H1 (cell line): ENCODE measurements at regions not wholly inside any gene's neighbourhood (a gene's known extent, or its start where the extent isn't known, plus 50 kb on each side); places are given as distances from the start of the nearest gene placed in this dataset.

Experiments
- CTCF ChIA-PET: fragments of 300-600 bp; sonication (Branson Sonifier 250); formaldehyde crosslinking; loops from one replicate; lab custom pipeline; 2021; ENCODE audit not compliant: partially characterized antibody; lab: Charles Lee
- POLR2A ChIA-PET: fragments of 300-600 bp; sonication (Branson Sonifier 250); formaldehyde crosslinking; loops from one replicate; lab custom pipeline; 2021; ENCODE audit warnings: inconsistent platforms; ENCODE audit not compliant: partially characterized antibody; lab: Charles Lee
- DNase-seq, 2 experiments: peaks; one replicate each; pipeline versions ENCODE4 v3.0.0 to v3.0.0-alpha.2; 2010 to 2022; ENCODE audit warnings: low spot score in 2 of 2, low read depth in 1 of 2, mixed read lengths in 1 of 2
- FAIRE-seq: peaks from 2 replicates; lab custom pipeline; 2011; peaks lifted over from hg19 to GRCh38; lab: Jason Lieb, UNC
- H2AFZ ChIP-seq: 2 replicates; pipeline ENCODE4 v1.8.1; 2012; ENCODE audit warnings: low read length, inconsistent platforms
- H2AK5ac ChIP-seq: 2 replicates; pipeline ENCODE4 v1.6.1; 2013; ENCODE audit warnings: low read depth, low read length
- H2BK120ac ChIP-seq: replicated peaks from 2 replicates; pipeline ENCODE3; 2013; ENCODE audit warnings: low read depth, low read length, inconsistent platforms
- H2BK12ac ChIP-seq: 2 replicates; pipeline ENCODE4 v1.6.1; 2013; ENCODE audit warnings: low read depth, low read length
- H2BK15ac ChIP-seq: 2 replicates; pipeline ENCODE4 v1.6.1; 2013; ENCODE audit warnings: low read length
- H2BK20ac ChIP-seq: 2 replicates; pipeline ENCODE4 v1.6.1; 2013; ENCODE audit warnings: low read length
- H2BK5ac ChIP-seq: 2 replicates; pipeline ENCODE4 v1.6.1; 2013; ENCODE audit warnings: low read depth, low read length
- H3K14ac ChIP-seq: 2 replicates; pipeline ENCODE4 v1.6.1; 2013; ENCODE audit warnings: inconsistent platforms; ENCODE audit not compliant: insufficient read length
- H3K18ac ChIP-seq: 2 replicates; pipeline ENCODE4 v1.6.1; 2013; ENCODE audit warnings: low read length; ENCODE audit errors: extremely low read depth
- H3K23ac ChIP-seq: 2 replicates; pipeline ENCODE4 v1.6.1; 2013; ENCODE audit warnings: inconsistent platforms; ENCODE audit not compliant: insufficient read length
- H3K23me2 ChIP-seq: 2 replicates; pipeline ENCODE4 v1.6.1; 2013; ENCODE audit warnings: low read depth, low read length
- H3K27ac ChIP-seq: 2 replicates; pipeline ENCODE4 v1.6.1; 2011; ENCODE audit warnings: low read depth, low read length, inconsistent platforms
- H3K27me3 ChIP-seq, 4 experiments: replicated peaks in 1 of 4; 1 replicate in 1 of 4; 2 replicates in 3 of 4; pipeline versions ENCODE4 v1.6.1 to v1.8.1; 2011 to 2013; ENCODE audit warnings: low read length in 3 of 4, mild to moderate bottlenecking in 3 of 4, inconsistent platforms in 2 of 4, mixed read lengths in 2 of 4, moderate library complexity in 1 of 4; ENCODE audit not compliant: control insufficient read depth in 3 of 4, insufficient read depth in 3 of 4; ENCODE audit errors: extremely low read depth in 1 of 4
- H3K36me3 ChIP-seq, 4 experiments: 2 replicates each; pipeline versions ENCODE4 v1.6.1 to v1.8.1; 2011 to 2013; ENCODE audit warnings: mild to moderate bottlenecking in 4 of 4, low read length in 3 of 4, moderate library complexity in 2 of 4, control low read depth in 1 of 4, inconsistent platforms in 1 of 4; ENCODE audit not compliant: insufficient read depth in 4 of 4, control insufficient read depth in 2 of 4
- H3K4ac ChIP-seq: replicated peaks from 2 replicates; pipeline ENCODE3; 2013; ENCODE audit warnings: low read length, low read depth, mixed read lengths, inconsistent platforms; ENCODE audit not compliant: insufficient read length
- H3K4me1 ChIP-seq, 4 experiments: replicated peaks in 1 of 4; 1 replicate in 1 of 4; 2 replicates in 3 of 4; pipeline versions ENCODE4 v1.6.1 to v1.8.1; 2011 to 2013; ENCODE audit warnings: low read length in 3 of 4, inconsistent platforms in 2 of 4, mixed read lengths in 1 of 4; ENCODE audit not compliant: insufficient read depth in 4 of 4, control insufficient read depth in 3 of 4
- H3K4me2 ChIP-seq, 2 experiments: 2 replicates each; pipeline versions ENCODE4 v1.6.1 to v1.8.1; 2011 to 2013; ENCODE audit warnings: low read depth in 2 of 2, low read length in 2 of 2, control low read depth in 1 of 2, inconsistent platforms in 1 of 2, mild to moderate bottlenecking in 1 of 2; ENCODE audit not compliant: insufficient read depth in 1 of 2
- H3K4me3 ChIP-seq, 4 experiments: fragments of 200-600, 300-600 bp in 1 of 4; sonication (generic), shearing (Covaris generic), sonication (Bioruptor Twin) in 1 of 4; 2 replicates each; pipeline versions ENCODE4 v1.5.1 to v1.8.1; 2011 to 2016; ENCODE audit warnings: low read length in 4 of 4, low read depth in 3 of 4, control low read depth in 2 of 4, inconsistent platforms in 2 of 4, mild to moderate bottlenecking in 2 of 4, mixed read lengths in 1 of 4, moderate library complexity in 1 of 4; ENCODE audit not compliant: insufficient read depth in 2 of 4; ENCODE audit errors: extremely low read depth in 1 of 4
- H3K56ac ChIP-seq: replicated peaks from 2 replicates; pipeline ENCODE3; 2013; ENCODE audit warnings: low read depth, mild to moderate bottlenecking, mixed read lengths, low read length, inconsistent platforms; ENCODE audit not compliant: insufficient read length
- H3K79me1 ChIP-seq: 2 replicates; pipeline ENCODE4 v1.6.1; 2013; ENCODE audit warnings: low read depth, low read length, control low read depth
- H3K79me2 ChIP-seq, 2 experiments: 2 replicates each; pipeline versions ENCODE4 v1.6.1 to v1.8.1; 2012 to 2013; ENCODE audit warnings: low read length in 2 of 2, mild to moderate bottlenecking in 2 of 2, inconsistent platforms in 1 of 2; ENCODE audit not compliant: insufficient read depth in 2 of 2, control insufficient read depth in 1 of 2
- H3K9ac ChIP-seq, 4 experiments: replicated peaks in 1 of 4; 1 replicate in 1 of 4; 2 replicates in 3 of 4; pipeline versions ENCODE4 v1.6.1 to v1.8.1; 2011 to 2013; ENCODE audit warnings: low read depth in 3 of 4, low read length in 3 of 4, control low read depth in 2 of 4, mild to moderate bottlenecking in 2 of 4, moderate library complexity in 2 of 4, inconsistent platforms in 1 of 4; ENCODE audit errors: extremely low read depth in 1 of 4
- H3K9me3 ChIP-seq, 2 experiments: 2 replicates each; pipeline versions ENCODE4 v1.6.1 to v1.8.1; 2012 to 2013; ENCODE audit warnings: mild to moderate bottlenecking in 2 of 2, moderate library complexity in 2 of 2, control low read depth in 1 of 2, inconsistent platforms in 1 of 2, low read depth in 1 of 2, low read length in 1 of 2, mixed read lengths in 1 of 2; ENCODE audit not compliant: insufficient read depth in 2 of 2
- H4K20me1 ChIP-seq, 2 experiments: replicated peaks in 1 of 2; 2 replicates each; pipeline versions ENCODE3 to v1.8.1; 2011 to 2013; ENCODE audit warnings: inconsistent platforms in 2 of 2, low read length in 2 of 2, mild to moderate bottlenecking in 1 of 2; ENCODE audit not compliant: insufficient read depth in 2 of 2, control insufficient read depth in 1 of 2
- H4K5ac ChIP-seq: 2 replicates; pipeline ENCODE4 v1.6.1; 2013; ENCODE audit warnings: low read length, low read depth, mixed read lengths, inconsistent platforms; ENCODE audit not compliant: insufficient read length
- H4K8ac ChIP-seq: 2 replicates; pipeline ENCODE4 v1.8.0; 2013; ENCODE audit warnings: mild to moderate bottlenecking, moderate library complexity, low read length, inconsistent platforms; ENCODE audit not compliant: insufficient read depth; ENCODE audit errors: extremely low read depth
- H4K91ac ChIP-seq: replicated peaks from 2 replicates; pipeline ENCODE3; 2013; ENCODE audit warnings: low read length, mixed read lengths, inconsistent platforms; ENCODE audit not compliant: insufficient read length
- EGR1 ChIP-seq: IDR thresholded peaks from 2 replicates; pipeline ENCODE4 v1.6.1; 2011; ENCODE audit warnings: low read depth, low read length, borderline replicate concordance
- SIRT6 ChIP-seq: IDR thresholded peaks from one replicate; pipeline ENCODE4 v1.7.1; 2012; ENCODE audit warnings: low read length, inconsistent platforms
- TCF12 ChIP-seq: IDR thresholded peaks from 2 replicates; pipeline ENCODE4 v1.6.1; 2011; ENCODE audit warnings: low read depth, mild to moderate bottlenecking, low read length
- WGBS, 2 experiments: shearing (Covaris generic) in 1 of 2; methylation state at CpG; one replicate each; pipeline versions ENCODE4 v1.1.6 to v1.1.7; 2013 to 2015; ENCODE audit warnings: low lambda C conversion rate in 2 of 2, mixed read lengths in 2 of 2, inconsistent platforms in 1 of 2, low coverage in 1 of 2, missing lambda C conversion rate in 1 of 2; ENCODE audit not compliant: insufficient replicate concordance in 2 of 2, insufficient coverage in 1 of 2, insufficient read length in 1 of 2; ENCODE audit errors: extremely low coverage in 1 of 2, missing lambda C conversion rate in 1 of 2; 5-methylcytosine and 5-hydroxymethylcytosine counted together
- TF ChIP-seq, protein P1 (sequence below): IDR thresholded peaks from 2 replicates; pipeline ENCODE4 v1.6.1; 2011; ENCODE audit warnings: low read length, improper control_type of control experiment

DNA sequence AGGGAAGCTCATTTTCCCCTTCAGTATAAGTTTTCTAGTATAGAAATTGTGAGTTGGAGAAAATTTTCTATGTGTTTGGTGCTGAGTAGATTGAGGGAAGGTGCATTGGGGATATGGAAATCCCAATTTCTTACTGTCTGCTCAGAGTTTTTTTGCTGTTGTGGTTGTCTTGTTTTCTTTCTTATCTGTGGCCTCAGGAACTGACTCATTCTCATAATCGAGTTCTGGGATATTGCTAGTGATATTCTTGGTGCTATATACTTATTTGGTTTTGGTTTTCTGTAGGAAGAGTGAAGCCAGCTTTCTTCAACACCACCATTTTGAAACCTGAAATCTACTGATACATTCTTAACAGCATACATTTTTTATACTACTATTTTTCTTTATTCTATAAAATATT is 869.2 kb downstream of the DIPK2A start:
- Histone ChIP-seq H2BK15ac (no peak overlapping the region), H4K91ac (no peak overlapping the region), H3K23me2 (no peaks in the 10 kb centered on the region; the same call in 1 of the 2 replicates), H2BK20ac (no peak overlapping the region), H2BK120ac (no peak overlapping the region), H3K27ac (no peak overlapping the region), H4K5ac (no peak overlapping the region), H3K27me3 (no peaks in the 10 kb centered on the region), H3K4me3 (no peak overlapping the region), H3K18ac (no peak overlapping the region), H3K79me2 (no peaks in the 10 kb centered on the region), H2BK12ac (no peak overlapping the region), H3K4me1 (no peaks in the 10 kb centered on the region), H3K79me1 (no peaks in the 10 kb centered on the region), H4K20me1 (no peaks in the 10 kb centered on the region), H3K23ac (no peak overlapping the region), H3K14ac (no peak overlapping the region), H4K8ac (no peak overlapping the region), H3K4ac (no peak overlapping the region), H2AFZ (no peak overlapping the region), H3K4me2 (no peak overlapping the region), H2BK5ac (no peak overlapping the region), H3K9ac (no peak overlapping the region), H3K9me3 (peaks cover 0 to 2% of the 10 kb centered on the region in 2 experiments; a peak in 1 of 4 replicates), H2AK5ac (no peak overlapping the region), H3K56ac (no peak overlapping the region), H3K36me3 (no peaks in the 10 kb centered on the region)
- ChIA-PET POLR2A (no interaction called here), CTCF (no interaction called here)
- DNase-seq (no peak), FAIRE-seq (no peak)
- 90% methylated on average over 1 of the region's 1 CpG; no CpG with 5 or more reads in 1 of the 2 experiments for WGBS, 2 experiments
- TF ChIP-seq TCF12 = no peak
- no peak for TF ChIP-seq EGR1
- TF ChIP-seq, protein P1, sequence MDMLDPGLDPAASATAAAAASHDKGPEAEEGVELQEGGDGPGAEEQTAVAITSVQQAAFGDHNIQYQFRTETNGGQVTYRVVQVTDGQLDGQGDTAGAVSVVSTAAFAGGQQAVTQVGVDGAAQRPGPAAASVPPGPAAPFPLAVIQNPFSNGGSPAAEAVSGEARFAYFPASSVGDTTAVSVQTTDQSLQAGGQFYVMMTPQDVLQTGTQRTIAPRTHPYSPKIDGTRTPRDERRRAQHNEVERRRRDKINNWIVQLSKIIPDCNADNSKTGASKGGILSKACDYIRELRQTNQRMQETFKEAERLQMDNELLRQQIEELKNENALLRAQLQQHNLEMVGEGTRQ = no peak
- no peak for TF ChIP-seq SIRT6
